ENCODE measurements at regions not wholly inside any gene's neighbourhood (a gene's known extent, or its start where the extent isn't known, plus 50 kb on each side); places are given as distances from the start of the nearest gene placed in this dataset.
A peak's percentile ranks its signal among the peaks of the same experiment; 100 is the strongest.

DNA sequence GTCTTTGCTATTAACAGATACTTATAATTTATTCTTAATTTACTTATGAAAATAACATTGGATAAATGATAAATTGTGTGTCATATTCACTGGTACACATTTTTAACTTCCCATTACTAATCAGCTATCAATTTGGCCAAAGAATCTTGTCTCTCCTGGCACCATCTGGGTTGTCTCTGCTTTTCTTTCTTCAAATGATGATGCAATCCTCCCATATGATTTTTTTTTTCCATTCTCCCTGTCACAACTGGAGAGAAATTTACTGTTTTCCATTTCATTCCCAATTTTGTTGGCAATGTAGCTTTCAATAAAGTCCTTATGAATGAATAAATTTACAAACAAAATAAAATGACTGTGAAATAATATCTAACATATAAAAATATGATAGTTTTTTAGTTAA, 743.7 kb upstream of the EPHA6 start:
- Histone ChIP-seq H2AFZ (ENCODE audit: low read depth, low read length) (no peak overlapping the region), H3K9me3 (replicated peaks; ENCODE audit: control insufficient read depth, insufficient read depth, low read depth, low read length) (no peaks in the 10 kb centered on the region)
- BruUV-seq (replicated peaks) = no TSS peak

DNA sequence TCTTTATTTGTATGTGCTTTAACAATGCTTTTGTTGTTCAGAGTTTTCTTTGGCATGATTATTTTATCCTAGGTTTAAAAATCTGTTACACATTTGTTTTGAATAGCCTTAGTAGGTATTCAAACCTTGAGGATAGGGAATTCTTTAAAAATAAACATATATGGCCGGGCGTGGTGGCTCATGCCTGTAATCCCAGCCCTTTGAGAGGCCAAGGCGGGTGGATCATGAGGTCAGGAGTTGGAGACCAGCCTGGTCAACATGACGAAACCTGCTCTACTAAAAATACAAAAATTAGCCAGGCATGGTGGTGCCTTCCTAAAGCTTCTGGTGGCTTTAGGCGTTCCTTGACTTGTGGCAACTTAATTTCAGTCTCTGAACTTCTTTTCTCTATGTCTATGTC, 743.3 kb upstream of the EPHA6 start:
- intact Hi-C loops (cut with micrococcal nuclease) (no loop called here), in situ Hi-C loops (cut with MboI) (no loop called here)
- no peak overlapping the region for H3K27ac ChIP-seq (ENCODE audit: extremely low read depth, low read depth, low read length)
- H2AFZ ChIP-seq (ENCODE audit: low read depth, low read length) = no peak overlapping the region
- no peaks in the 10 kb centered on the region for H3K9me1 ChIP-seq (ENCODE audit: control insufficient read depth, insufficient read depth, low read length)
- no peaks in the 10 kb centered on the region for H3K36me3 ChIP-seq (ENCODE audit: control insufficient read depth, insufficient read depth, low read length)
- 2% methylated on average over 5 of the region's 5 CpGs for WGBS (ENCODE audit: insufficient coverage, low coverage, missing lambda C conversion rate)
- no peak for ATAC-seq
- no peak for DNase-seq (ENCODE audit: extremely low read depth in 1 of 4, low spot score in 3 of 4)
- no TSS peak for BruUV-seq (replicated peaks)
- TF ChIP-seq, protein P1, sequence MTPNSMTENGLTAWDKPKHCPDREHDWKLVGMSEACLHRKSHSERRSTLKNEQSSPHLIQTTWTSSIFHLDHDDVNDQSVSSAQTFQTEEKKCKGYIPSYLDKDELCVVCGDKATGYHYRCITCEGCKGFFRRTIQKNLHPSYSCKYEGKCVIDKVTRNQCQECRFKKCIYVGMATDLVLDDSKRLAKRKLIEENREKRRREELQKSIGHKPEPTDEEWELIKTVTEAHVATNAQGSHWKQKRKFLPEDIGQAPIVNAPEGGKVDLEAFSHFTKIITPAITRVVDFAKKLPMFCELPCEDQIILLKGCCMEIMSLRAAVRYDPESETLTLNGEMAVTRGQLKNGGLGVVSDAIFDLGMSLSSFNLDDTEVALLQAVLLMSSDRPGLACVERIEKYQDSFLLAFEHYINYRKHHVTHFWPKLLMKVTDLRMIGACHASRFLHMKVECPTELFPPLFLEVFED (CRISPR knock-in tag; conservative IDR thresholded peaks at IDR 0.05) = no peak
- TF ChIP-seq, protein P2, sequence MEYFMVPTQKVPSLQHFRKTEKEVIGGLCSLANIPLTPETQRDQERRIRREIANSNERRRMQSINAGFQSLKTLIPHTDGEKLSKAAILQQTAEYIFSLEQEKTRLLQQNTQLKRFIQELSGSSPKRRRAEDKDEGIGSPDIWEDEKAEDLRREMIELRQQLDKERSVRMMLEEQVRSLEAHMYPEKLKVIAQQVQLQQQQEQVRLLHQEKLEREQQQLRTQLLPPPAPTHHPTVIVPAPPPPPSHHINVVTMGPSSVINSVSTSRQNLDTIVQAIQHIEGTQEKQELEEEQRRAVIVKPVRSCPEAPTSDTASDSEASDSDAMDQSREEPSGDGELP (CRISPR knock-in tag; IDR thresholded peaks at IDR 0.05; ENCODE audit: borderline replicate concordance) = no peak
- TF ChIP-seq ZNF644 (tag; IDR thresholded peaks at IDR 0.05; ENCODE audit: low read depth) = no peak
- TF ChIP-seq C11orf30 (IDR thresholded peaks at IDR 0.05; ENCODE audit: low read depth) = no peak
- TF ChIP-seq, protein P3, sequence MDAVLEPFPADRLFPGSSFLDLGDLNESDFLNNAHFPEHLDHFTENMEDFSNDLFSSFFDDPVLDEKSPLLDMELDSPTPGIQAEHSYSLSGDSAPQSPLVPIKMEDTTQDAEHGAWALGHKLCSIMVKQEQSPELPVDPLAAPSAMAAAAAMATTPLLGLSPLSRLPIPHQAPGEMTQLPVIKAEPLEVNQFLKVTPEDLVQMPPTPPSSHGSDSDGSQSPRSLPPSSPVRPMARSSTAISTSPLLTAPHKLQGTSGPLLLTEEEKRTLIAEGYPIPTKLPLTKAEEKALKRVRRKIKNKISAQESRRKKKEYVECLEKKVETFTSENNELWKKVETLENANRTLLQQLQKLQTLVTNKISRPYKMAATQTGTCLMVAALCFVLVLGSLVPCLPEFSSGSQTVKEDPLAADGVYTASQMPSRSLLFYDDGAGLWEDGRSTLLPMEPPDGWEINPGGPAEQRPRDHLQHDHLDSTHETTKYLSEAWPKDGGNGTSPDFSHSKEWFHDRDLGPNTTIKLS (IDR thresholded peaks at IDR 0.05; ENCODE audit: borderline replicate concordance, low read depth) = no peak
- no peak for TF ChIP-seq ZNF76 (CRISPR knock-in tag; IDR thresholded peaks at IDR 0.05; ENCODE audit: borderline replicate concordance)
- TF ChIP-seq, protein P4, sequence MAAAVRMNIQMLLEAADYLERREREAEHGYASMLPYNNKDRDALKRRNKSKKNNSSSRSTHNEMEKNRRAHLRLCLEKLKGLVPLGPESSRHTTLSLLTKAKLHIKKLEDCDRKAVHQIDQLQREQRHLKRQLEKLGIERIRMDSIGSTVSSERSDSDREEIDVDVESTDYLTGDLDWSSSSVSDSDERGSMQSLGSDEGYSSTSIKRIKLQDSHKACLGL (CRISPR knock-in tag; IDR thresholded peaks at IDR 0.05; ENCODE audit: borderline replicate concordance, poor library complexity, severe bottlenecking) = no peak
- TF ChIP-seq PHF8 (IDR thresholded peaks at IDR 0.05; ENCODE audit: borderline replicate concordance, low read length) = no peak
- no peaks in the 10 kb centered on the region for H4K20me1 ChIP-seq (replicated peaks; ENCODE audit: control insufficient read depth, insufficient read depth, low read length)
- FAIRE-seq = no peak
- H3K4me3 ChIP-seq = no peak overlapping the region
- H3K9ac ChIP-seq (ENCODE audit: insufficient read depth in 1 of 2, low read depth in 2 of 2, low read length in 2 of 2) = no peak overlapping the region
- no peaks in the 10 kb centered on the region for H3K4me1 ChIP-seq (replicated peaks in 1 of 2; ENCODE audit: control insufficient read depth in 2 of 2, insufficient read depth in 2 of 2, low read length in 2 of 2)
- no peaks in the 10 kb centered on the region for H3K79me2 ChIP-seq (ENCODE audit: control insufficient read depth, insufficient read depth, low read length)
- ChIA-PET CTCF (ENCODE audit: low intra/inter-chr PET ratio) (no interaction called here), POLR2A (no interaction called here)
- no peak overlapping the region for H3K4me2 ChIP-seq (ENCODE audit: insufficient read depth, low read length)
- no peaks in the 10 kb centered on the region for H3K27me3 ChIP-seq (ENCODE audit: control insufficient read depth in 2 of 2, insufficient read depth in 2 of 2, low read length in 2 of 2)
- H3K9me3 ChIP-seq (replicated peaks; ENCODE audit: control insufficient read depth, insufficient read depth, low read depth, low read length) = no peaks in the 10 kb centered on the region

More for the DNA sequence above, 743.7 kb upstream of the EPHA6 start:
- H3K36me3 ChIP-seq (ENCODE audit: control insufficient read depth, insufficient read depth, low read length) = no peaks in the 10 kb centered on the region
- ChIA-PET CTCF (ENCODE audit: low intra/inter-chr PET ratio) (no interaction called here), POLR2A (no interaction called here)
- FAIRE-seq = no peak
- H3K4me1 ChIP-seq (replicated peaks in 1 of 2; ENCODE audit: control insufficient read depth in 2 of 2, insufficient read depth in 2 of 2, low read length in 2 of 2) = no peaks in the 10 kb centered on the region
- no peak overlapping the region for H3K9ac ChIP-seq (ENCODE audit: insufficient read depth in 1 of 2, low read depth in 2 of 2, low read length in 2 of 2)
- no peaks in the 10 kb centered on the region for H3K79me2 ChIP-seq (ENCODE audit: control insufficient read depth, insufficient read depth, low read length)
- no peaks in the 10 kb centered on the region for H4K20me1 ChIP-seq (replicated peaks; ENCODE audit: control insufficient read depth, insufficient read depth, low read length)
- no peaks in the 10 kb centered on the region for H3K9me1 ChIP-seq (ENCODE audit: control insufficient read depth, insufficient read depth, low read length)
- TF ChIP-seq HNRNPLL (IDR thresholded peaks at IDR 0.05; ENCODE audit: low read depth, low read length, poor library complexity, severe bottlenecking) = no peak
- TF ChIP-seq, protein P5, sequence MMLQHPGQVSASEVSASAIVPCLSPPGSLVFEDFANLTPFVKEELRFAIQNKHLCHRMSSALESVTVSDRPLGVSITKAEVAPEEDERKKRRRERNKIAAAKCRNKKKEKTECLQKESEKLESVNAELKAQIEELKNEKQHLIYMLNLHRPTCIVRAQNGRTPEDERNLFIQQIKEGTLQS (IDR thresholded peaks at IDR 0.05) = peak; percentile 17; the same call in 1 of the 2 replicates
- TF ChIP-seq, protein P5 (CRISPR knock-in tag; conservative IDR thresholded peaks at IDR 0.05) = no peak
- TF ChIP-seq HNRNPH1 (optimal IDR thresholded peaks at IDR 0.05; ENCODE audit: low read depth, low read length) = no peak
- no peak for TF ChIP-seq CEBPG (CRISPR knock-in tag; IDR thresholded peaks at IDR 0.05)
- TF ChIP-seq CEBPG (tag; conservative IDR thresholded peaks at IDR 0.05 in 1 of 2, IDR thresholded peaks at IDR 0.05 in 1 of 2) = peak in 1 of 2 experiments; percentile 58; a peak in 1 of 4 replicates
- DNase-seq (ENCODE audit: extremely low read depth in 1 of 4, low spot score in 3 of 4) = no peak
- H3K4me3 ChIP-seq = no peak overlapping the region
- no peak overlapping the region for H3K4me2 ChIP-seq (ENCODE audit: insufficient read depth, low read length)
- ATAC-seq = no peak
- H3K27me3 ChIP-seq (ENCODE audit: control insufficient read depth in 2 of 2, insufficient read depth in 2 of 2, low read length in 2 of 2) = no peaks in the 10 kb centered on the region
- no peak overlapping the region for H3K27ac ChIP-seq (ENCODE audit: extremely low read depth, low read depth, low read length)
- intact Hi-C loops (cut with micrococcal nuclease) (no loop called here), in situ Hi-C loops (cut with MboI) (no loop called here)

Data from K562 (cell line).